HTR-8/SVneo (cell line): ENCODE measurements at regions not wholly inside any gene's neighbourhood (a gene's known extent, or its start where the extent isn't known, plus 50 kb on each side); places are given as distances from the start of the nearest gene placed in this dataset.
"Not testable (repeated sequence)": the region's sequence is repeated elsewhere in the genome, so short reads cannot be mapped to it uniquely, and the experiment has no call there.

ENCODE experiments used
- DNase-seq: peaks from one replicate; pipeline ENCODE4 v3.0.0; 2011; ENCODE audit warnings: low spot score, mixed read lengths; ENCODE audit not compliant: insufficient read length
- FAIRE-seq: peaks from 2 replicates; lab custom pipeline; 2011; peaks lifted over from hg19 to GRCh38; lab: Jason Lieb, UNC

DNA sequence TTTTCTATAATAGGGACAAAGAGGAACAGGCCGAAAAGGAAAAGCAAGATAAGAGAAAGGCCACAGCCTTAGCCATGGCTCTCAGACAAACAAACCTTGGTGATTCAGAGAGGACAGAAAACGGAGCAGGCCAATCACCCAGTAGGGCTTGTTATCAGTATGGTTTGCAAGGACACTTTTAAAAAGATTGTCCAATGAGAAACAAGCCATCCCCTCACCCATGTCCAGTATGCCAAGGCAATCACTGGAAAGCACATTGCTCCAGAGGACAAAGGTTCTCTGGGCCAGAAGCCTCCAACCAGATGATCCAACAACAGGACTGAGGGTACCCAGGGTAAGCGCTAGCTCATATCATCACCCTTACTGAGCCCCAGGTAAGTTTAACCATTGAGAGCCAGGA, 243.8 kb upstream of the BTG1 start:
- DNase-seq (no peak), FAIRE-seq (no peak)

DNA sequence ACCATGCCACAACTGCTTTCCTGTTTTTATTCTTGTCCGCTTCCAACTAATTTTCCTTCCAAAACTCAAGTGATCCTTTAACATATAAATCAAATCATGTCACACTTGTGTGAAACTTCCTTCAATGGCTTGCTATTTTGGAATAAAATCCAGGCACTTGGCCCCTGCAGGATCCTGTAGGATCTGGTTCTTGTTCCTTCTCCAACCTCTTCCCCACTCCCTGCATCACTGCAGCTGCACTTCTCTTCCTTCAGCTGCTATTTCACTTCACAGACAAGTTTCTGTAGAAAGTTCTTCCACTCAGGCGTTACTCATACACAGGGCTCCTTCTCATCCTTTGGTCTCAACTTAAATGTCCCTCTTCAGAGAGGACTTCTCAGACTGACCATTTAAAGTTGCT, 239.7 kb upstream of the BTG1 start:
- no peak for FAIRE-seq
- no peak for DNase-seq

DNA sequence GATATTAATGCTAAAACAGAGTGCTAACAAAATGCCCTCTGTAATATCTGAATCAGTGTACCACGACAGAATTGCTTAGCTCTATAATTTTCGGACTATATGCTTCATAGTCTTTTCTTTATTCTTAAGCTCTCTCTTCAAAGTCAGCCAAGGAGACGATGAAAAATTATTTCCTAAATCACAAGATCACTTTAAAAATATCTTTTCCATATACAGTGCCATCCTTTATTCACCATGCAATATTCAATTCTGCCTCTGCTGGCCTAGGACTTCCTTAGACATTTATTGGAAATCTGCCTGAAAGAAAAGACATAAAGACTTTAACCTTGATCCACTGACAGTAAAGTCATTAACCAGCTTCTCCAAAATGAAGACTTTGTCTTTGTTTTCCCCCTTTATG, 238.9 kb upstream of the BTG1 start:
- DNase-seq: no peak
- no peak for FAIRE-seq

DNA sequence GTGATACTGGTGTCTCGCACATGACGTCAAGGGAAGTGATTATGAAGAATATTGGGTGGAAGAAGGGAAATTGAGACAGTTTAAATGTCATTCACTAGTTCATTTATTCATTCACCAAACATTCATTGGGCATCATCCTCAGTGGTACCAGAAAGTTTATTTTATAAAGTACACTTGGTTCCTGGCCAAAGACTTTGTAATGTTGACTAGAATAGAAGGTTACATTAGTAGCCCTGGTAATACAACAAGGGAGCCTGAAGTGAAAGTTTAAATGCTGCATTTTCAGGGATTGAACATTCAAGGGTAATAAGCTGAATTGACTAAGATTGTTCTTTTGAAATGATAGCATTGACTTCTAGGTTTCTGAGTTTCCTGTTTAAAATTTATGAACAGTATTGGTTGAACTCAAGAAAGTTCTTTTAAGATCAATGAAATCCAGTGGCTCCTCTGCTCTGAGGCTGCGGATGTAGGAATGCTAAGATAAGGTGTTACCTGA, 236.8 kb upstream of the BTG1 start:
- no peak for FAIRE-seq

DNA sequence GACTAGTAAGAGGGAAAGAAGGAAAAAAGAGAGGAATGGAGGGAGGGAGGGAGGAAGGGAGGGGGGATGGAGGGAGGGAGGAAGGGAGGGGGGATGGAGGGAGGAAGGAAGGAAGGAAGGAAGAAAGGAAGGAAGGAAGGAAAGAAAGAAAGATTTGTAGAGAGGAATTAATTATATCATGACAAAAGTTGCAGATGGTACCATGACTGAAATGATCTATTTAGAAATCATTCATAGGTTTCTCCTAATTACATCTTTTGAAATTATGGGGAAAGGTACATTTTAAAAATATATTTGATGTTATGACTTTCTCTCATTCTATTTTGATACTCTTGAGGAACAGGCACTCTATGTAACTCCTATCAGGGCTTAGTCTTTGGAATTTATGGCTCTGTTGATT, 236.2 kb upstream of the BTG1 start:
- FAIRE-seq: no peak

More for the DNA sequence above, 236.8 kb upstream of the BTG1 start:
- DNase-seq: no peak

DNA sequence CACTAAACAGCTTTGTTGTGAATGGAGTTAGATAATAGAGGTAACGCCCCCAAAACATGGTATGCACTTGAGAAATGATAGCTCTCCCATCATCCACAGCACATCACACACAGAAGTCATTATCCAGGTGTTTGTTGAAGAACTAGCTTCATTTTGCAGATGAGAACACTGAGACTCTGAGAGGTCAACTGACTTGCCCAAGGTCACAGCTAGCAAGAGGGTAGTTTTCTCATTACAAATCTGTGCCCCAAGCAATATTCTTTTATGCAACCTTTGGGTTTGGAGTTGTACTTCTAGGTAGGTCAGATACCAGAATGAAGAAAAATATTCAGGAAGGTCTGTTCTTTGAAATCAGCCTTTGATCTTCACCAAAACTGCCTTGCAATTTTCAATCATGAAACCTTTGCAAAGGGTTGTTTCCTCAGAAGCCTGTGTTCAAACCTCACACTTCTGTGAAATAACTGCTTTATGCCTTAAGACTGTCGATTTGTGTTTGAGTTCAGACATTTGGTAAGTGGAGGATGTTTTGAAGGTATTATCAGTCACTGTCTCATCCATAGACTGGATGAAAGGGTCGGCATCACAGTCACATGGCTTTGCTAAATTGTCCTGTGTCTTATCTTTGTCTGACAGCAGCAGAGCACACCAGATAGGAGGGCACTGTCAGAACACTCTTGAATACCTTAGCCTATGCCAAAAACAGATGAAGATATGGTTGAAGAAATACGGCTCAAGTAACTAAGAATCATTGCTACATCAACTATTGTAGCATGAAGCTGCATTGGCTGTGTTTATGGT, 233.2 kb upstream of the BTG1 start:
- DNase-seq: no peak
- no peak for FAIRE-seq

More for the DNA sequence above, 236.2 kb upstream of the BTG1 start:
- DNase-seq: no peak

DNA sequence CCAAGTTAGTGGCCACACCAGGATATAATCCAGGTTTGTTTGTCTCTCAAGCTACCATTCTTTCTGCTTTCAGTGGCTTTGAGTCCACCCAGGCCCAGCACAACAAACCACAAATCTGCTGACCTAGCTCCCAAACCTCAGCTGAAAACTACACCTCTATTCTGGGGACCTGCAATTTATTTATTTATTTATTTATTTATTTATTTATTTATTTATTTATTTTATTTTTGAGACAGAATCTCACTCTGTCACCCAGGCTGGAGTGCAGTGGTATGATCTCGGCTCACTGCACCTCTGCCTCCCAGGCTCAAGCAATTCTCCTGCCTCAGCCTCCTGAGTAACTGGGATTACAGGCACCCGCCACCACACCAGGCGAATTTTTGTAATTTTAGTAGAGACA, 229.9 kb upstream of the BTG1 start:
- FAIRE-seq, DNase-seq: not testable (repeated sequence)

DNA sequence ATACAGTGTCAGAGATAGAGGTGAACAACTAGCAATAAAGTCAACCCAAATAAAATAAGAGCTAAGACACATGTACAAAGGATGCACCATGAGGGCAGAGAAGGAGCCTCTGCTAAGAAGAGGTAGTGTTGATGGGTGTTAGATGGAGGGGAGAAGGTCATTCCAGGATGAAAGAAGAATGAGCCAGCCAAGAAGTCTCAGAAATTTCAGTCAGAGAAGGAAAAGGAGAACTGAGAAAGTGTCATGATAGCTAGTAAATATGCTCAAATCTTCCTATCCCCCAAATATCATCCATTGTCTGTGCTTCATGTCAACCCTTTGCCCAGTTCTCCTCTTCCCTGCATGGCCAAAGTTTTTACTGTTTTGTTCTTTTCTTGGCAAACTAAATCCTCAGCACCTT, 225.2 kb upstream of the BTG1 start:
- FAIRE-seq: no peak
- DNase-seq: no peak

DNA sequence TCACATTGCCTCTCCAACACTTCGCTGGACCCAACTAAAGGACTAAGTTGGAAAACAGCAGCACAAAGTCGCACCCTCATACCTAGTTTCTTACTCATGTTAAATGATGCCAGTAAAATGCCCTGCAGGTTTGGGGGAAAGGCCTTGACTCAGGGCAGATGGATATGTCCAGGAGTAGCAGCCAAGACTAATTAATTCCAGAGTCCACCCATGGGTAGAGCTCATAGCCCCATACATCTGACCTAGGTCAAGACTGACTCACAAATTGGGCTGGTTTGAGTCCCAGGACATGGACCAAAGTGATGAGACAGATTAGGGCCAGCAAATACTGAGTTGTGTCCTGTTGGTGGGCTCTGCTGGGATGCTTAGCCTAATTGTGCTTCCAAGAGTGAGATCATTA, 224.0 kb upstream of the BTG1 start:
- DNase-seq (peak; percentile 37), FAIRE-seq (no peak)

DNA sequence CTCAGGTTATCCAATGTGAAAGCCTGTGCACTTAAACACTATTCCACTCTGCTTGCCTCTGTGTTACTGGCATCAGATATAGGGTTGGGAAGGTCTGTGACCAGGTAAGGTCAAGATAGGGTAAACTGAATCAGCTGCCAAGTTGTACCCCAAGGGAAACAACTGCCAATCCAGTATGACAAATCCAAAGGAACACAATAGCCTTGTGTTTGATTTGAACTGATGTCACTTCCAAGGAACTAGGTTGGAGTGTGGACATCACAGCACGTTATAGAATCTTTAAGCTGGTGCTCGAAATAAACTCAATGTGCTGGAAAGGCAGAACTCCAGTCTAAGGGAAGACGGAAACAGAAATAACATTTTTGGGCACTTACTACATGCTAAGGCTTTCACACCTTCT, 223.4 kb upstream of the BTG1 start:
- DNase-seq (no peak), FAIRE-seq (no peak)

DNA sequence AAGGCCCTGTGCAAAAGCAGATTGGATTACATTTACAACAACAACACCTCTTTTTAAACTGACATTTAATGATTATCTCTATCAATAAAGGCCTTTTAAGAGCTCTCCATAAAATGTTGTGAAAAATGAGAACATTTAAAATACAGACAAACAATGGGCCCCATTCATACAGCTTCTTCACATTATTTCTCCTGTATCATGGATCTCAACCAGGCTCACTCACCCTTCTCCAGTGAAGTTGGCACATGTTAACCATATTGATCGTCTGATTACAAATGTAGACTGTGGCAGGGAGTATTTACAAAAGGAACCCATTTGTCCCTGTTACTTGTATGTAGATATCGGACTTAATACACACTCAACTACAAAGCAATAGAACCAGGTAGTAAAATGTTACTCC, 220.2 kb upstream of the BTG1 start:
- DNase-seq (no peak), FAIRE-seq (no peak)

DNA sequence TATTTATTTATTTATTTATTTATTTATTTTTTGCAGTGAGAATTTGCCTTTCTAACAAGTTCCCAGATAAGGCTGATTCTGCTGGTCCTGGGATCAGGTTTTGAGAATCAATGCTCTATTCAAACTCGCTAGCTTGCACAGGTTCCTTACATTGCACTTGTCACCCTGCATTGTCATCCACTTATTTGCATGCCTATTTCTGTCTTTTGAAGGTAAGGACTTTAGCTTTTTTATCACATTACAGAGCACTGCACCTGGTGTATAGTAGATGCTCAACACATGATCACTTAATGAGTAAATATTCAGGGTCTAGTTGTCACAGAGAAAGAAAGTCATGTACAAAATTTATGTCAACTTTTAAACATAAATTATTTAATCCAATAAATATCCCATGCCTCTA, 219.7 kb upstream of the BTG1 start:
- FAIRE-seq (no peak), DNase-seq (no peak)

DNA sequence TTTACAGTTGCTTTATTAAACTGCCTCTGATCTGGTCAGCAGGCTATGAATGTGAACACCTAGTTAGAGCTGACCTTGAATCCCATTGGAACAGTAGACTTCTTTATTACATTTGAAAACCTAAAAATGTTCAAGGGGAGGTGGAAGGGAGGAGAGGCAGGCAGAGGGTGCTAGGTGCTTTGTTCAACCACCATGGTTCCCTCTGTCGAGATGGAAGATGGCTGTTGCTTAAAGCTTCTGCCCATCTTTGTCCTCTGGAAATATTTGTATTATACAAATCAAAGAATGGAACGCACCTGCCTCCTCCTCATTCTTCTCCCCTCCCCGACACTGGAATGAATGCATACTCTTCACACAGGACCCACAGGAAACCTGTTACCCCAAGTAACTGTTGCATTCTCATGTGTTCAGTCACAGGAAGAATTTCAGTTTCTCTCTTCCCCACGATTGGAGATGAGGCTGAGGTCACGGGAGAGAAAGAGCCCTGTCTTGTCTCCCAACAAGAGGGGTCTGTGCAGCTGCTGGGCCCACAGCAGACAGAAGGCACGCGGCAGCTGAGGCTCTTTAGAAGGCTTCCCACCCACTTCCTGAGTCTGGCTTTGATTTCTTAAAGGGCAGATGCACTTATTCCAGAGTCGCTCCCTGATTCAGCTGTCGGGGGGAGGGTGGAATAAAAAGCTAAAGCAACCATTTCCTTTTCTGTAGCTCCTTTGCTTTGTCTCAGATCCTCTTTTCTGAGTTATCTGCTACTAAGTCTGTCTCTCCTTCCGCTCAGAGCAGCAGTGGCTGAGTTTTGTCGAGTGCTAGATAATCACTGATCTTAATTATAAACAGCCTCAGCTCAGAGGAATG, 217.9 kb upstream of the BTG1 start:
- DNase-seq (no peak), FAIRE-seq (no peak)

DNA sequence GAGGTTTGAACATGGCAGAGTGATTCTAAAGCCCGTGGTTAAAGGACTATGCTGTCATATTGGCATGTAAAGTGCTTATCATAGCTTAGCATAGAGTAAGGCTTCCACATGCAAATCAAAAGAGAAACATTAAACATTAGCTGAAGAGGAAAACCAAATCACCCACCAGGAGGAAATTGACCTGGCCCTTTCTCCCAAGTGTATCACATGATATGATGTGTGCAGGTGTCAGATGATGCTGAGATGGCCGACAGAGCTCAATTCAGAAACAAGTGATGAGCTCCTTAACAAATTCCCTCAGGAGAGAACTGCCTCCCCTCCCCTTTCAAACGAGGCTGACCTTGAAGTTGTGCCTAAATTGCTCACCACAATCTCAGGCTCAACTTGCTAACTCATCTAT, 217.1 kb upstream of the BTG1 start:
- DNase-seq: no peak
- FAIRE-seq: no peak

DNA sequence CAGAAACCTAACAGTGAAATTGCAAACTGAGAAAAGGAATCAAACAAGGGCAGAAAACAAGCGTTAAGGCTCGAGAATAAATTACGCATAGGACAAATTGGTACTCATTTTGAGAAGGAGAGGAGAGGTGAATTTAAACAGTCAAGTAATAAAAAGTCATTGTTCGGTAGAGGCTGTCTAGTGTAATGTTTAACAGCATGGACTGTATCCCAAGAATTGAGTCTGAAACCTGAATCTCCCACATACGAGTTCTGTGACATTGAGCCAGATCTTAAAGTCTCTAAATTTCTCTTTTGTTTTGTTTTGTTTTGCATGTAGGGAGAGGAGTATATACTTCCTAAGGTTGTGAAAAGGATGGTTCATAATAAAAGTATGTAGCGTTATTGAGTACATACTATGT, 216.5 kb upstream of the BTG1 start:
- DNase-seq (no peak), FAIRE-seq (no peak)

DNA sequence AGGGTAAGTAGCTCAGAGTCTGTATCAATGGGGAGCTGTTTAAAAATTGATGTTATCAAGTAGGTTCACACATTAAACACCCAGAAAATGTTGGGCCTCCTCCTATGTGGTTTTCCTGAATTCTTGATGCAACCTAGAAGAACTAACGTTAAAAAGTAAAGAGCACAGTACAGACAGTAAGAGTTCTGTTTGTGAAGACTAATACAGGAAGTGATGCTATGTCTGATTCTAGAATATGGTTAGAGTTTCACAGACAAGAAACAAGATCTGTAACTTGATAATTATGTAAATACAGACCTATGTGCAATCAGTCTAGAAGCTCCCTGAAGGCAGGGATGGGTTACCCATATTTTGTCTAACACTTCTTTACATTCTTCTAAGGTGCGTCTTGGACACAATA, 214.9 kb upstream of the BTG1 start:
- FAIRE-seq (no peak), DNase-seq (no peak)

DNA sequence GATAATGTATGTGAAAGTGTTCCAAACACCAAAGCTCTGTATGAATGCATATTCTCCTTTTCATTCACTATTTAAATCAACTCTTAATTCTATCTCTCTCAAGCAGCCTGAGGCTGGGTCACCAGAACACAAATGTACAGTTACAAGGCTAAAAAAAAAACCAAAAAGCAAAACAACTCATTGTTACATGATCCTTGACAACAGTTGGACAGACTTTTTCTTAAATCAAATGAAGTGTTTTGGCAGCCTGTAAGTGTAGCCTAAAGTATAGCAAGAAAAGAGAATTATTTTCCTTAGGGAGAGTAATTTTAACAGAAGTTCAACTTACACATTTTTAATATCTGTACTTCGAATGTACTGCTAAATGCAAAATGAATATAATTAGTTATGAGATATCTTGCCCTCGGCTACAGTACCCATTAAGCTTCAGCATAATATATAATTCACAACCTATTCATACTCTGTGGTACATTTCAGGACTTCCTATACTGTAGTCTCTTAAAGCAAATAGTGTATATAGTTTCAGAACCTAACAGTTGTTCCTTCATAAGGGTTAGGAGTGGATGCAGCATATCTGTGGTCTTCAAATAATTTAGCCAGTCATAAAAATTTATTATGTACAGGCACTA, 214.0 kb upstream of the BTG1 start:
- DNase-seq (no peak), FAIRE-seq (no peak)

DNA sequence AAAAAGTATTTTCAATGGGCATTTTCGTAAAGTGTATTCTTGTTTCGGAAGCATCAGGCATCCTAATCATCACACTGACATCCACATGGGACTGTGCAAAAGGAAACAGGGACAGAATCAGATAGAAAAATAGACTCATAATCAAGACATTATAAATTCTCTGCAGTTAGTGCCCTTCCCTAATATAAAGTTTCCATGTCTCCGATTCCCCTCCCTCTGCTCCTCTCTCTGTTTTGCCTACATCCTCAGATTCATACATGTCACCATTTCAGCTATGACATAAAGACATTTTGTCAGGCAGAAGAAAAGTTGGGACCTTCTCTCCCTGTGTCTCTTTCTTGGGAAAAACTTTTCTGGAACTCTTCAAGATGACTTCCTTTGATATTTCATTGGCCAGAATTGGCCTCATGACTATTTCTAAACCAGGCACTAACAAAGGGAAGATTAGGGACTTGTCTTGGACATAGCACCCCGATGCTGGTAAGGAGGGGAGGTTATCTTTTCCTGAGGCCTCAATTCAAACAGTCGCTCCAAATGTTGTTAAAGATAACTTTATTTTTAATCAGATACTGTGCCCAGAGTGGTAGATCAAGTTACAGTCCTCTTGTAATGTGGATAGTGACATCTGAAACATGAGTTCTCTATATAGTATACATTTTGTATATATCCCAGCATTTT, 212.1 kb upstream of the BTG1 start:
- FAIRE-seq (no peak), DNase-seq (no peak)

DNA sequence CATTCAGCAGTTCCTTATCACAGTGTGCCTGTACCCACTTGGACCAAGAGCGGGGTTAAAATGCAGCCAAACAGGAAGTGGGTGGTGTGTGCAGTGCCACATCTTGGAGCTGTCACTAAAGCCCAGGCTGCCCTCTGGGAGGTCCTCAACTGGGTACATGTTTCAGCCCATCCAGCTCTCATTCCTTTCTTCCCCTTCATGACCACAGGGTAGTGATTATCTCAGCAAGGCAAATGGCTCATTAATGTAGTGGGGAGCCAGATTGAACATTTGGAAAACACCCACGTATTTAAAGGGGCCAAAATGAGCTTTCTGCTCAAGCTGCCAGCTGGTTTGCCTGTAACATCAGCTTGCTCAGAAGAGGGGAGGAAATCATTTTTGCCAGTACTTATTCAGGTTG, 210.8 kb upstream of the BTG1 start:
- FAIRE-seq (no peak), DNase-seq (no peak)

DNA sequence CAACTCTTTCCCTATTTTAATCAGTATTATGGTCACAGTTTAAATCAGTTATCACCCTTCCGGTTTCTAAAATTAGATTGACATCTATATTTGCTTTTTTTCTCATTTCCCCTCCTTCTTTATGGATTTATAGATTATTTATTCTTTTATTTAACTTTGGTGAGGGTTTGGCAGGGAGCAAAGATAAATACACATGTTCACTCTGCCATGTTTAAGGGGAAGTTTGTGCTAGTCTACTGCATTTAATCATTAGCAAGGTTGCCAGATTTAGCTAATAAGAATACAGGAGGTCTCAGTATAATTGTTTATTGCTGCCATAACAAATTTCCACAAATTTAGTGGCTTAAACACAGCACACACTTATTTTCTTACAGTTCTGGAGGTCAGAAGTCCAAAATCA, 204.0 kb upstream of the BTG1 start:
- no peak for FAIRE-seq
- DNase-seq: no peak
